Stomach (tissue), 8 donors: ENCODE measurements at regions not wholly inside any gene's neighbourhood (a gene's known extent, or its start where the extent isn't known, plus 50 kb on each side); places are given as distances from the start of the nearest gene placed in this dataset.

Experiments
- DNase-seq, 2 donors: peaks; one replicate each; pipeline versions ENCODE4 v3.0.0 to v3.0.0-alpha.2; 2013 to 2019
- H3K27ac ChIP-seq, 5 donors: fragments of 200-600 bp in 4 of 5; sonication (generic) in 4 of 5; one replicate each; pipeline ENCODE4 v1.5.1; 2013 to 2019; ENCODE audit warnings: mild to moderate bottlenecking in 1 of 5, moderate library complexity in 1 of 5
- H3K27me3 ChIP-seq, 3 donors: fragments of 200-600 bp; sonication (generic); one replicate each; pipeline ENCODE4 v1.5.1; 2017 to 2019; ENCODE audit warnings: mixed run types in 1 of 3
- H3K36me3 ChIP-seq, 4 donors: fragments of 200-600 bp; sonication (generic); 1 replicate in 3 of 4; 2 replicates in 1 of 4; pipeline ENCODE4 v1.5.1; 2016 to 2019
- H3K4me1 ChIP-seq, 4 donors: fragments of 200-600 bp; sonication (generic); one replicate each; pipeline ENCODE4 v1.5.1; 2016 to 2019
- H3K4me3 ChIP-seq, 4 donors: fragments of 200-600 bp; sonication (generic) in 3 of 4; one replicate each; pipeline ENCODE4 v1.5.1; 2016 to 2019; ENCODE audit warnings: mild to moderate bottlenecking in 1 of 4
- H3K9me3 ChIP-seq, 4 donors: fragments of 200-600 bp; sonication (generic); one replicate each; pipeline ENCODE4 v1.5.1; 2016 to 2019
- CTCF ChIP-seq, 7 experiments: fragments of 450-650 bp in 4 of 7; fragments of 200-600 bp in 3 of 7; sonication (generic) in 3 of 7; IDR thresholded peaks; one replicate each; pipeline ENCODE4 v1.5.1; 2016 to 2019; ENCODE audit warnings: antibody characterized with exemption in 7 of 7, control low read depth in 2 of 7, mild to moderate bottlenecking in 1 of 7
- EP300 ChIP-seq: sonication (generic); formaldehyde crosslinking; IDR thresholded peaks from one replicate; pipeline ENCODE4 v1.6.1; 2017; ENCODE audit warnings: antibody characterized with exemption
- POLR2A ChIP-seq, 4 donors: fragments of 450-650 bp; IDR thresholded peaks; one replicate each; pipeline ENCODE4 v1.6.1; 2016; ENCODE audit warnings: antibody characterized with exemption in 4 of 4, control low read depth in 2 of 4, mild to moderate bottlenecking in 1 of 4, moderate library complexity in 1 of 4
- POLR2AphosphoS5 ChIP-seq, 3 donors: sonication (generic); formaldehyde crosslinking; IDR thresholded peaks; one replicate each; pipeline ENCODE4 v1.6.1; 2016; ENCODE audit warnings: antibody characterized with exemption in 3 of 3
- WGBS, 5 donors: extraction: QIAGEN DNeasy Blood & Tissue Kit in 3 of 5; methylation state at CpG; one replicate each; pipeline versions ENCODE4 v1.1.5 to v1.1.7; 2013 to 2018; 5-methylcytosine and 5-hydroxymethylcytosine counted together
- intact Hi-C: fragments of 100-400 bp; cut with DNase I; formaldehyde crosslinking; loops from one replicate; pipeline ENCODE4 v1.15.1; 2023; ENCODE audit warnings: low total_unique reads
- donor health status: healthy with polysubstance abuse.
- donor health status: Bipolar disorder and iron deficiency.
- donor health status: healthy.

- Histone ChIP-seq H3K9me3 (no peaks in the 10 kb centered on the region), H3K27ac (no peak overlapping the region), H3K4me3 (no peak overlapping the region), H3K36me3 (peaks cover 0 to 4% (median 0%) of the 10 kb centered on the region in 4 donors), H3K27me3 (no peaks in the 10 kb centered on the region), H3K4me1 (no peaks in the 10 kb centered on the region)
- WGBS, 5 donors = 84 to 94% (median 91%) methylated on average over 11 of the region's 11 CpGs
- DNase-seq = no peak
- TF ChIP-seq POLR2AphosphoS5 (IDR thresholded peaks at IDR 0.05) (no peak), CTCF (IDR thresholded peaks at IDR 0.05) (no peak), EP300 (no peak), POLR2A (IDR thresholded peaks at IDR 0.05) (no peak)
- intact Hi-C loops = no loop called here
These were observed 143.3 kb upstream of the GMDS start for GRCh38 chr6:2388554-2389324.

GRCh38 chr6:2387445-2387844, 142.0 kb upstream of the GMDS start:
- intact Hi-C loops = no loop called here
- Histone ChIP-seq H3K9me3 (no peaks in the 10 kb centered on the region), H3K27ac (no peak overlapping the region), H3K4me3 (no peak overlapping the region), H3K4me1 (peaks cover 0 to 5% (median 2%) of the 10 kb centered on the region in 4 donors), H3K27me3 (no peaks in the 10 kb centered on the region), H3K36me3 (peaks cover 0 to 4% (median 0%) of the 10 kb centered on the region in 4 donors)
- TF ChIP-seq EP300 (no peak), POLR2AphosphoS5 (IDR thresholded peaks at IDR 0.05) (no peak), CTCF (IDR thresholded peaks at IDR 0.05) (no peak), POLR2A (IDR thresholded peaks at IDR 0.05) (no peak)
- no peak for DNase-seq
- 84 to 96% (median 87%) methylated on average over 3 of the region's 3 CpGs for WGBS, 5 donors

GRCh38 chr6:2385471-2385983, 140.1 kb upstream of the GMDS start:
- Histone ChIP-seq H3K9me3 (no peaks in the 10 kb centered on the region), H3K27ac (no peak overlapping the region), H3K4me3 (no peak overlapping the region), H3K27me3 (no peaks in the 10 kb centered on the region), H3K4me1 (peaks cover 0 to 15% (median 5%) of the 10 kb centered on the region in 4 donors), H3K36me3 (peaks cover 0 to 2% (median 0%) of the 10 kb centered on the region in 4 donors)
- intact Hi-C loops = no loop called here
- peak in 1 of 2 donors; percentile 14 for DNase-seq
- 82 to 90% (median 88%) methylated on average over 9 of the region's 9 CpGs for WGBS, 5 donors
- TF ChIP-seq POLR2A (IDR thresholded peaks at IDR 0.05) = no peak

- no peaks in the 10 kb centered on the region for H3K36me3 ChIP-seq
- intact Hi-C loops = no loop called here
- peaks cover 0 to 15% (median 5%) of the 10 kb centered on the region in 4 donors for H3K4me1 ChIP-seq
- TF ChIP-seq POLR2AphosphoS5 (IDR thresholded peaks at IDR 0.05) = no peak
- TF ChIP-seq EP300 = no peak
- no peak for TF ChIP-seq CTCF (IDR thresholded peaks at IDR 0.05)
- no peak for TF ChIP-seq POLR2A (IDR thresholded peaks at IDR 0.05)
- H3K9me3 ChIP-seq = no peaks in the 10 kb centered on the region
- no peak overlapping the region for H3K4me3 ChIP-seq
- no peak for DNase-seq
- no peaks in the 10 kb centered on the region for H3K27me3 ChIP-seq
- H3K27ac ChIP-seq = no peak overlapping the region
- 91 to 98% (median 93%) methylated on average over 3 of the region's 3 CpGs for WGBS, 5 donors
These were observed 139.1 kb upstream of the GMDS start for GRCh38 chr6:2384528-2384927.
